Activated CD8-positive, alpha-beta T cell treated with anti-CD3 and anti-CD28 coated beads for 36 hours (primary cell): ENCODE measurements at regions not wholly inside any gene's neighbourhood (a gene's known extent, or its start where the extent isn't known, plus 50 kb on each side); places are given as distances from the start of the nearest gene placed in this dataset.

Source experiments
- ATAC-seq: fragments of 200-7000 bp; cut with Tn5 transposase; one replicate; pipeline ENCODE4 v1.10.0; 2021; ENCODE audit warnings: mild to moderate bottlenecking, moderate library complexity
- CTCF ChIA-PET: fragments of 350-600 bp; sonication (Branson Sonifier 250); formaldehyde crosslinking; loops from one replicate; lab custom pipeline; 2021; ENCODE audit warnings: antibody characterized with exemption; lab: Charles Lee
- POLR2A ChIA-PET: fragments of 350-600 bp; sonication (Branson Sonifier 250); formaldehyde crosslinking; loops from one replicate; lab custom pipeline; 2021; ENCODE audit warnings: antibody characterized with exemption; lab: Charles Lee
- DNase-seq: peaks from one replicate; pipeline ENCODE4 v3.0.0-alpha.2; 2020
- H3K27ac Mint-ChIP-seq: one replicate; pipeline ENCODE4 v1.8.0; 2021; ENCODE audit warnings: mild to moderate bottlenecking, mixed read lengths
- H3K27me3 Mint-ChIP-seq: one replicate; pipeline ENCODE4 v1.8.0; 2021; ENCODE audit warnings: mixed read lengths
- H3K36me3 Mint-ChIP-seq: one replicate; pipeline ENCODE4 v1.8.0; 2021; ENCODE audit warnings: low read depth, mixed read lengths
- H3K4me1 Mint-ChIP-seq: one replicate; pipeline ENCODE4 v1.8.0; 2021; ENCODE audit warnings: low read depth, mixed read lengths
- H3K4me3 Mint-ChIP-seq: one replicate; pipeline ENCODE4 v1.8.0; 2021; ENCODE audit warnings: mild to moderate bottlenecking, moderate library complexity, mixed read lengths
- H3K9me3 Mint-ChIP-seq: one replicate; pipeline ENCODE4 v1.8.0; 2021; ENCODE audit warnings: mixed read lengths
- intact Hi-C: fragments of 100-400 bp; cut with micrococcal nuclease; formaldehyde crosslinking; loops from one replicate; pipeline ENCODE4 v1.10.0; 2022
- TF ChIP-seq, protein P1 (sequence below): fragments of 200-600 bp; IDR thresholded peaks from one replicate; pipeline ENCODE4 v1.8.0; 2022; ENCODE audit warnings: antibody characterized with exemption, mild to moderate bottlenecking

DNA sequence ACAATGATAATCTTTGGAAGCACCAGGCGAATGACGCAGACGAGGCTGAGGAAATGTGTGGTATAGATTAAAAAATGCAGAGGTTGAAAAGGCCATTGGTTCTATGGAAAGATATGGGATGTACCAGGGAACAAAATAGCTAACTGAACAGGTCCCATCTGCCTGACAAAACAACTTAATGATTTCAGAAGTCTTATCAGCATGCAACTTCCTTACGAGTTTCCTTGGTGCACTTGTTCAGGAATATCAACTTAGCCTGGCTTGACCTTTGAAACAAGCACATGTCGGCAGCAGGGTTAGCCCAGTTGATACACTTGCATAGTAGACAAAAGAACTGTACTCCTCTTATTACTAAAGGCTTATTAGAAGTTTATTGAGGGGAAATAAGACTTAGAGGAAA is 90.9 kb upstream of the CDH11 start:
- DNase-seq, result no peak
- intact Hi-C loops, result no loop called here
- Mint-ChIP-seq H3K4me3 (no peak overlapping the region), H3K4me1 (no peaks in the 10 kb centered on the region), H3K36me3 (no peaks in the 10 kb centered on the region), H3K9me3 (no peaks in the 10 kb centered on the region), H3K27me3 (no peaks in the 10 kb centered on the region), H3K27ac (no peak overlapping the region)
- TF ChIP-seq, protein P1, sequence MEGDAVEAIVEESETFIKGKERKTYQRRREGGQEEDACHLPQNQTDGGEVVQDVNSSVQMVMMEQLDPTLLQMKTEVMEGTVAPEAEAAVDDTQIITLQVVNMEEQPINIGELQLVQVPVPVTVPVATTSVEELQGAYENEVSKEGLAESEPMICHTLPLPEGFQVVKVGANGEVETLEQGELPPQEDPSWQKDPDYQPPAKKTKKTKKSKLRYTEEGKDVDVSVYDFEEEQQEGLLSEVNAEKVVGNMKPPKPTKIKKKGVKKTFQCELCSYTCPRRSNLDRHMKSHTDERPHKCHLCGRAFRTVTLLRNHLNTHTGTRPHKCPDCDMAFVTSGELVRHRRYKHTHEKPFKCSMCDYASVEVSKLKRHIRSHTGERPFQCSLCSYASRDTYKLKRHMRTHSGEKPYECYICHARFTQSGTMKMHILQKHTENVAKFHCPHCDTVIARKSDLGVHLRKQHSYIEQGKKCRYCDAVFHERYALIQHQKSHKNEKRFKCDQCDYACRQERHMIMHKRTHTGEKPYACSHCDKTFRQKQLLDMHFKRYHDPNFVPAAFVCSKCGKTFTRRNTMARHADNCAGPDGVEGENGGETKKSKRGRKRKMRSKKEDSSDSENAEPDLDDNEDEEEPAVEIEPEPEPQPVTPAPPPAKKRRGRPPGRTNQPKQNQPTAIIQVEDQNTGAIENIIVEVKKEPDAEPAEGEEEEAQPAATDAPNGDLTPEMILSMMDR, result no peak
- ATAC-seq, result no peak
- POLR2A ChIA-PET, result no interaction called here
- CTCF ChIA-PET, result no interaction called here

DNA sequence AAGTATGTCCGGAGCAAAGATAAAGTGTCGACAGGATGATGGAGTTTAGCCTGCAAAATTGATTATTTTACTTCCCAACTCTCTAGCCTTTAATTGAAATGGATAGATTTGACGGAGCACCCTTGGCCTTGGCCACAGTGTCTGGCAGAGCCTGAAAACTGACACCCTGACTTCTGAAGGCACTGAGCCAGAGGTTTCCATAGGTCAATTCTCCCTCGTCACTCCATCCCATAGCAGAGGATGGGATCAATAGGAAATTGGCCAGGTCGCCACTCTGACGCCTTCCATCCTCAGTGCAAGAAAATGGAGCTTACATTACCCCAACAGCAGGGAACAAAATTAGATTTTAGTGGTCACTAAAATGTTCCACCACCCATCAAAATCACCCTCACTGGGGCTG is 90.4 kb upstream of the CDH11 start:
- Mint-ChIP-seq H3K27ac (no peak overlapping the region), H3K4me1 (no peaks in the 10 kb centered on the region), H3K27me3 (no peaks in the 10 kb centered on the region), H3K36me3 (no peaks in the 10 kb centered on the region), H3K4me3 (no peak overlapping the region), H3K9me3 (no peaks in the 10 kb centered on the region)
- ChIA-PET CTCF (no interaction called here), POLR2A (no interaction called here)
- DNase-seq, result no peak
- TF ChIP-seq, protein P1, result no peak
- ATAC-seq, result no peak
- intact Hi-C loops, result no loop called here

DNA sequence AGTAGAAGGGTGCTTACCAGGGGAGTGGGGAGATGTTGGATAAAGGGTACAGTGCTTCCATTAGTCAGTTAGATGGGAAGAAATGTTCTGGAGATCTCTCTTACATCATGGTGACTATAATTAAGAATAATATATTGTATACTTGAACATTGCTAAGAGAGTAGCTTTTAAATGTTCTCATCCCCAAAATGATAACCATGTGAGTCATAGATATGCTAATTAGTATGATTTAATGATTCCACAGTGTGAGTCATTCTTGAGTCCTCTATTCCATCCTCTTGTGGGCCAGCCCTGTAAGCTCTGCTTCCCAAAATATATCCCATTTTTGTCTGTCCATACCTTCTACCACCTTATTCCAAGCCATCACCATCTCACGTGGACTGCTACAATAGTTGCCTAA is 80.6 kb upstream of the CDH11 start:
- peaks cover 6% of the 10 kb centered on the region for H3K9me3 Mint-ChIP-seq
- POLR2A ChIA-PET, result no interaction called here
- intact Hi-C loops, result no loop called here
- H3K36me3 Mint-ChIP-seq, result no peaks in the 10 kb centered on the region
- no peaks in the 10 kb centered on the region for H3K27me3 Mint-ChIP-seq
- ATAC-seq, result no peak
- TF ChIP-seq, protein P1, result no peak
- no peak for DNase-seq
- no peaks in the 10 kb centered on the region for H3K4me1 Mint-ChIP-seq
- CTCF ChIA-PET, result no interaction called here
- H3K4me3 Mint-ChIP-seq, result no peak overlapping the region
- no peak overlapping the region for H3K27ac Mint-ChIP-seq

DNA sequence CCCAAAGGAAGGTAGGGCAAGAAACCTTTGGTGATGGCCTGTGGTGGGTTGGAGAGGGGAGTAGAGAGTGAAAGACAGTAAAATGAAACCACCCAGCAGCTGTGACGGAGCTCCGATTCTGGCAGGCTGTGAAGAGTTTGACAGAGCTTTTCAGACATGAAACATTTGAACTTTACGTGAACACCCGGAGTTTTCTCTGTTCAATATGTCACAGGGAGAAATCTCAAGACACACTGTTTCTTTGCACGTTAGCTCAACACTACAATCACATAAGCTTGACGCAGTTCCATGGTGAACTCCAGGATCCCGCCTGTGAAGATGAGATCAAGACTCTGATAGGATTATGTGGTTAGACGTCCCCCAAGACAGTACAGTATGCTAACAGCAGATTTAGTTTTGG is 79.6 kb upstream of the CDH11 start:
- H3K36me3 Mint-ChIP-seq, result no peaks in the 10 kb centered on the region
- H3K27me3 Mint-ChIP-seq, result no peaks in the 10 kb centered on the region
- no peak overlapping the region for H3K4me3 Mint-ChIP-seq
- POLR2A ChIA-PET, result no interaction called here
- H3K27ac Mint-ChIP-seq, result no peak overlapping the region
- intact Hi-C loops, result no loop called here
- TF ChIP-seq, protein P1, result no peak
- no peaks in the 10 kb centered on the region for H3K4me1 Mint-ChIP-seq
- ATAC-seq, result no peak
- CTCF ChIA-PET, result no interaction called here
- H3K9me3 Mint-ChIP-seq, result peaks cover 6% of the 10 kb centered on the region
- DNase-seq, result no peak

DNA sequence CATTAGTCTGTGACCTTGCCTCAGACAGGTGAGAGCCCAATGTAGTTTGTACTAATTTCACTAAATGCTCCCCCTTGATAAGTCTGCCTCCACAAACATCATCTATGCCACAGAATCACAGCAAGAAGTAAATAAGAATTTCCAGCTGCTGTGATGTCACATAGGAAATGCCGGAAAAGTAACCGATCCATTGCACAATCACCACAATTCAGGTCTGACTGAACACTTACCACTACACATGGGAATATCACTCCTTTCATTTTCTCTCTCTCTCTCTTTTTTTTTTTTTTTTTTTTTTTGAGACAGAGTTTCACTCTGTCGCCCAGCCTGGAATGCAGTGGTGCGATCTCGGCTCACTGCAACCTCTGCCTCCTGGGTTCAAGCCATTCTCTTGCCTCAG is 79.0 kb upstream of the CDH11 start:
- POLR2A ChIA-PET, result no interaction called here
- no peaks in the 10 kb centered on the region for H3K27me3 Mint-ChIP-seq
- intact Hi-C loops, result no loop called here
- peaks cover 6% of the 10 kb centered on the region for H3K9me3 Mint-ChIP-seq
- CTCF ChIA-PET, result no interaction called here
- H3K4me1 Mint-ChIP-seq, result no peaks in the 10 kb centered on the region
- H3K4me3 Mint-ChIP-seq, result no peak overlapping the region
- DNase-seq (no peak), ATAC-seq (no peak)
- TF ChIP-seq, protein P1, result no peak
- no peak overlapping the region for H3K27ac Mint-ChIP-seq
- no peaks in the 10 kb centered on the region for H3K36me3 Mint-ChIP-seq
